ENCODE measurements at regions not wholly inside any gene's neighbourhood (a gene's known extent, or its start where the extent isn't known, plus 50 kb on each side); places are given as distances from the start of the nearest gene placed in this dataset.

DNA sequence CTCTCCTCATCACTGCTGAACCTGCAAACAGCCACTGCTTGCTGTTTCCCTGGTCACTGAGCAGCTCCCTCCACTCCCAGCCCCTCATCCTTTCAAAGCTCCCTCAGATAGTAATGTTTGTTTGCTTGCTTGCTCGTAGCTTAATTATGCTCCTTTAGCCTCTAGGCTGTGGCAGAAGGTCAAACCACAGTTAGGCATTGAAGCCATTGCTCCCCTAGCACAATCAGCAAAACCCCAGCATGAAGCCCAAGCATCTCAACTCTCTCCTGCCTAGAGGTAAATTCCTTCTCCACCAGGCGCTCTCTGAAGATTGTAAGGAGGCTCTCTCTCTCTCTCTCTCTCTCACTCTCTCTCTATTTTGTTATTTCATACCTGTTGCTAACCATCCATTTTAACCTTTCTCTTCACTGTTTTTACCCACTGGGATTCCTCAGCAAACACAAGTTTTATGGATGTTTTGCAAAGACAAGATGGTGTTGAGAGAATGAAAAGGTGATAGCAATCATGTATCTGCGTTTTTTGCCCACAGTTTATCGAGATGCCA lies 135.9 kb upstream of the HNRNPA3 start:
- TF ChIP-seq POLR2A (IDR thresholded peaks at IDR 0.05; ENCODE audit: low read depth, low read length) (no peak), TAF1 (IDR thresholded peaks at IDR 0.05; ENCODE audit: low read depth, low read length) (no peak), POLR2AphosphoS5 (IDR thresholded peaks at IDR 0.05; ENCODE audit: low read depth, low read length) (no peak), PAX5 (IDR thresholded peaks at IDR 0.05; ENCODE audit: insufficient read depth, low read length, severe bottlenecking) (no peak), SPI1 (IDR thresholded peaks at IDR 0.05; ENCODE audit: low read depth, low read length) (no peak), POU2F2 (IDR thresholded peaks at IDR 0.05; ENCODE audit: low read depth, low read length) (no peak)

Measured in GM12891 (cell line).